GM19395 (cell line): ENCODE measurements at regions not wholly inside any gene's neighbourhood (a gene's known extent, or its start where the extent isn't known, plus 50 kb on each side); places are given as distances from the start of the nearest gene placed in this dataset.

Experiments
- ATAC-seq: cut with Tn5 transposase; IDR thresholded peaks from one replicate; pipeline ENCODE4 v1.9.1; 2021; ENCODE audit warnings: mild to moderate bottlenecking, moderate library complexity; ENCODE audit not compliant: unreplicated experiment

DNA sequence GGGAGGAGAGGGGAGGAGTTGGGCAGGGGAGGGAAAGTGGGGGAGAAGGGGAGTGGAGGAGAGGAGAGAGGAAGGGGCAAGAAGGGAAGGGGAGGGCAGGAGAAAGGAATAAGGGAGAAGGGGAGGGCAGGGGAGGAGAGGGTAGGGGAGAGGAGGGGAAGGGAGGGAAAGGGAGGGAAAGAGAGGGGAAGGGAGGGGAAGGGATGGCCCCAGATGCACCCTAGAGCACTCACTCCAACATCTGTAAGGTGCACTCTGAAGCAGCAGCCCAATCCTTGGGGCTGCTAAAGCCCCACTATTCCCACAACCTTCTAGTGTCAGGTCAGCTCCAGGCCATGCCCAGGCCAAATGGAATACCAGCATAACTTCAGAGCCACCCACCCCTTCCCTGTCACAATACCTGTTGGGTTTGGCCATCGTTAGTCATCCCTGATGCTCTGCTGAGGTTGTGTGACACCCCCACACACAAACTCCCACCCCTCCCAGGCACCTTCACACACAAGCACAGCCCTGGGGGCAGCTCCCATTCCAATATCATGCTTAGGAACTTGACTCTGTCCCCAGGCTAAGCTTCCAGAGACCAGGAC, 55.7 kb upstream of the PKDCC start:
- no peak for ATAC-seq

DNA sequence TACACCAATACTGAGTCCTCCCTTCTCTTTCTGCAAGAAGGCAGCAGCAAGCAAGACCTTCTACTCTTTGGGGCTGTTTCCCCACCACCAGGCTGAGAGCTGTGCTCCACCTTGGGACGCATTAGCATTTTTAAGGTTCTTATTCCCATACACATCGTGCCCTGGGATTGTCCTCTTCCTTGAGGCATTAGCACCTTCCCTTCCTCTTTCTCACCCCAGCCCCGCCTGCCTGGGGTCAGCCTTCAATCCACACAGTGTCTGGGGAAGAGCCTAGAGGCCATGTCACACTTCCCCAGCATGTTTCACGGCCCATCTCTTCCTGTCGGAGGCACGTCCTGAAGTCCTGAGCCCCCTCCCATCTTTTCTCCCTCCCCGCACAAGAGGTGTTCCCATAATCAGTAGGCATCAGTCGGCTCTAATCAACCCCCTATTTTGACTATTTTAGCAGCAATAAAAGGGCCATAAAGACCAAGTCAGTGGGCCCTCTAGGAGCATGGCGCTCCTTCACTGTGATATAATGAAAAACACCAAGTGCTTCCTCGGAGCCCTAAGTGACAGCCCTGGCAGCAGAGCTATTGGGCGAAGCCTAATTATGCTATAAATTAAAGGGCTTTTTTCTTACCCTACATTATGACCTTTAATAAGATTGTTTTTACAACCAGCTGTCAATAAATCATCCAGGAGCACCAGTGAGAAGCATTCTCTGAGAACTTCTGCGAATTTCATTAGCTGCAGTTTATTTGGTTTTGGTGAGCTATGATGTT, 55.0 kb upstream of the PKDCC start:
- no peak for ATAC-seq

DNA sequence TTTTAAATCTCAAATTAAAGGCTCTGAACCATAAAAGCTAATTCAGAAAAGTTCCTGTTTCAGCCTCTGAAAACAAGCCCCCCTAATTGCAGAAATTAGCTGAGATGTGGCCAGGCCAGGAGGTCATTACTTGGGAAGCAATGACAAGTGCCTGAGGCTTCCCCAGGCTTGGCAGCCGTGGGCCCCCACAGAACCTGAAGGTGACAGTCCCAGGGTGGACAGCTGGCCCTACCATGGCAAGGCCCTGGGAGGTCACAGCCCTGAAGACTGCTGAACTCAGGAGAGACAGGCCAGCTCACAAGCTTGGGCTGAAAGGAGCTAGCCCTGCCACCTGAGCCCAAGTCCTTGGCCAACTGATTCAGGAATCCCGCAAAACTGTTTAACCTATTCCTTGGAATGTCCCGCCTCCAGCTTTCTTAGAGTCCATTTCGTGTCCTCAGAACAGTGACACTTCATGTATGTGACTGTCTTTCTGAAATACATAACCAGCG, 54.3 kb upstream of the PKDCC start:
- ATAC-seq = no peak

DNA sequence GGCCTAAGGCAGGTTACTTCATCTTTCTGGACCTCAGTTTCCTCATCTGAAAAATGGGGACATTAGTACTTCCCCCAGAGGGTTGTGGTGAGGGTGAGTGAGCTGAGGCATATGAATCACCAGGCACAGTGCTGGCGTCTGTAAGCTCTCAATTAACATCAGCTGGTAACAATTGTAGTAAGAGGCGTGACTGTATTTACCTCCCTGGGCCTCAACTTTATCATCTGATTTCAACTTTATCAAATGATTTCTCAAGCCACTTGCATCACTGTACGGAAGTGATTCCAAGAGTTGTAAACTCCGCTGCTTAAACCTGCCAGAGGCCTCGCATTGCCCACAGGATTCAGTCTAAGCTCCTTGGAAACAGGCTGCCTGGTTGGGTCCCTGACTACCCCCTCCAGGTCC, 53.6 kb upstream of the PKDCC start:
- ATAC-seq = no peak

DNA sequence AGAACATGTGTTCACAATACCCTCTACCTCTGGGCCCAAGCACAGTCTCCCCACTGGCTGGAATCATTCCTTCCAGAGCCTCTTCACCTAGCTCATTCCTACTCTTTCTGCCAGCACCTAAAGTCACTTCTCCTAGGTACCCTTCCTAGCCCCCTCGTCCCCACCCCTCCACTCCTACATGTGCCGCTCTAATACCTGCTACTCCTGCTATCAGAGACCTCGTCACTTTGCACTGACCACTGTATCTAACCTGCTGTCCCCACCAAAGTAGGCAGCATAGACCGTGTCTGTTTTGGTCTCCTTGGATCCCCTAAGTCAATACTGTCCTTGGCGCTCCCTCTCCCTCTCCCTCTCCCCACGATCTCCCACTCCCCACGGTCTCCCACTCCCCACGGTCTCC, 53.2 kb upstream of the PKDCC start:
- no peak for ATAC-seq

DNA sequence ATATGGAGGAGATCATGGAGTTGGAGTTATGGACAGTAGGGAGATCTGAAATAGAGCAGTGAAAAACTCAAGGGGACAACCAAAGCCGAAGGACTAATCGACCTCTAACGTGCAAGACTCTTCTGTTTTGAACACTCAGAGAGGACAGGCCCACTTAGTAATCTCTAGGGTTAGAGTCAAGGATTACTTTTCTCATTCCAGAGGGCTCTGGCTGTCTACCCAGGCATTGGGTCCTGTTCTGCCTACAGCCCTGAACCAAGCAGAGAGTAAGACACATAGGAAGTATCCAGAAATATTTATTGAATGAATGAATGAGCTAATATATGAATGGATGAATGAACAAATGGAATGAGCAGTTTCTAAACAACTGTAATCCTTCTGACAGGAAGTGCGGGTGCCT, 50.3 kb upstream of the PKDCC start:
- no peak for ATAC-seq
